T-cell (primary cell): ENCODE measurements at regions not wholly inside any gene's neighbourhood (a gene's known extent, or its start where the extent isn't known, plus 50 kb on each side); places are given as distances from the start of the nearest gene placed in this dataset.

Experiments used
- ATAC-seq, 4 experiments: fragments of 200-7000 bp in 3 of 4; fragments of 150-1000 bp in 1 of 4; cut with Tn5 transposase; replicated peaks in 1 of 4; 1 replicate in 3 of 4; 2 replicates in 1 of 4; pipeline ENCODE4 v1.10.0; 2021; ENCODE audit warnings: moderate library complexity in 3 of 4, mild to moderate bottlenecking in 2 of 4, moderate number of reproducible peaks in 1 of 4
- CTCF ChIA-PET, 2 donors: fragments of 300-600 bp; sonication (Branson Sonifier 250); formaldehyde crosslinking; loops; one replicate each; lab custom pipeline; 2022; ENCODE audit warnings: antibody characterized with exemption in 2 of 2; lab: Charles Lee
- POLR2A ChIA-PET, 2 donors: fragments of 300-600 bp; sonication (Branson Sonifier 250); formaldehyde crosslinking; loops; one replicate each; lab custom pipeline; 2022; ENCODE audit warnings: antibody characterized with exemption in 2 of 2; lab: Charles Lee
- DNase-seq, 35 experiments: peaks; one replicate each; pipeline versions ENCODE4 v3.0.0 to v3.0.0-alpha.2; 2013 to 2023
- H3K27ac ChIP-seq: one replicate; pipeline ENCODE4 v1.5.1; 2013; ENCODE audit warnings: low read length
- H3K27me3 ChIP-seq, 2 experiments: replicated peaks in 1 of 2; 1 replicate in 1 of 2; 2 replicates in 1 of 2; pipeline versions ENCODE4 v1.6.1 to v1.7.0; 2013; ENCODE audit warnings: low read length in 1 of 2, mixed read lengths in 1 of 2; ENCODE audit not compliant: control insufficient read depth in 2 of 2, insufficient read depth in 2 of 2; ENCODE audit errors: extremely low read depth in 1 of 2
- H3K36me3 ChIP-seq, 2 donors: 1 replicate in 1 of 2; 2 replicates in 1 of 2; pipeline versions ENCODE4 v1.6.1 to v1.7.0; 2013; ENCODE audit warnings: low read length in 1 of 2; ENCODE audit not compliant: control insufficient read depth in 2 of 2, insufficient read depth in 1 of 2; ENCODE audit errors: extremely low read depth in 1 of 2
- H3K4me1 ChIP-seq, 2 experiments: 1 replicate in 1 of 2; 2 replicates in 1 of 2; pipeline versions ENCODE4 v1.6.1 to v1.7.0; 2013; ENCODE audit warnings: low read length in 2 of 2, mixed read lengths in 1 of 2; ENCODE audit not compliant: insufficient read depth in 2 of 2, control insufficient read depth in 1 of 2; ENCODE audit errors: extremely low read depth in 1 of 2
- H3K4me3 ChIP-seq, 2 donors: 1 replicate in 1 of 2; 2 replicates in 1 of 2; pipeline versions ENCODE4 v1.5.1 to v1.7.0; 2013; ENCODE audit warnings: mild to moderate bottlenecking in 2 of 2, low read length in 1 of 2, moderate library complexity in 1 of 2; ENCODE audit not compliant: control insufficient read depth in 1 of 2; ENCODE audit errors: extremely low read depth in 1 of 2
- H3K9me3 ChIP-seq: 2 replicates; pipeline ENCODE4 v1.7.0; 2013
- H3K27ac Mint-ChIP-seq, 2 donors: one replicate each; pipeline ENCODE4 v1.8.0; 2020 to 2021; ENCODE audit warnings: mild to moderate bottlenecking in 2 of 2, mixed read lengths in 2 of 2
- H3K27me3 Mint-ChIP-seq, 2 donors: one replicate each; pipeline ENCODE4 v1.8.0; 2021 to 2022; ENCODE audit warnings: mixed read lengths in 2 of 2
- H3K36me3 Mint-ChIP-seq: one replicate; pipeline ENCODE4 v1.8.0; 2021; ENCODE audit warnings: mixed read lengths
- H3K4me1 Mint-ChIP-seq, 3 donors: one replicate each; pipeline ENCODE4 v1.8.0; 2020 to 2022; ENCODE audit warnings: mixed read lengths in 3 of 3, mild to moderate bottlenecking in 1 of 3
- H3K4me3 Mint-ChIP-seq, 3 donors: one replicate each; pipeline ENCODE4 v1.8.0; 2020 to 2022; ENCODE audit warnings: mild to moderate bottlenecking in 3 of 3, mixed read lengths in 3 of 3, moderate library complexity in 3 of 3
- H3K9me3 Mint-ChIP-seq, 3 donors: one replicate each; pipeline ENCODE4 v1.8.0; 2020 to 2022; ENCODE audit warnings: mixed read lengths in 3 of 3
- WGBS: methylation state at CpG from one replicate; pipeline ENCODE4 v1.1.5; 2013; ENCODE audit warnings: missing lambda C conversion rate; ENCODE audit not compliant: insufficient coverage; 5-methylcytosine and 5-hydroxymethylcytosine counted together

DNA sequence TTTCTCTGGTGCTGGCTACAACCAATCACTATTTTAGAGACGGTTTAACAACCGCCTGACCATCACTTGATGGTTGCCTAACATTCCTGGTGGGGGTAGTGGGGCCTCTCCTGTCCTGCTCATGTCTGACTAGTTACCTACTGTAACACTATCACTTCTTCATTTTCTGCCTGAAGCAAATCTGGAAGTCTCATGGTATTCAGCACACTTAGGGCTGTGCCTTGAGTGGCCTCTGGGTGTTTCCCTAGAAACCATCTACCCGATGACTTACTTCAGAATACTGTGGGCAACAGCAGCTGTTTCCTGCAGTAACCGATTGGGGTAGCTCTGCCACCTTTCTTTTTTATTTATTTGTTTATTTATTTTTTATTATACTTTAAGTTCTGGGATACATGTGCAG, 880.1 kb upstream of the INTU start:
- no peaks in the 10 kb centered on the region for H3K9me3 ChIP-seq
- H3K27ac Mint-ChIP-seq = no peak overlapping the region
- H3K9me3 Mint-ChIP-seq = peaks cover 0 to 13% (median 13%) of the 10 kb centered on the region in 3 donors
- ATAC-seq (no peak), DNase-seq (no peak)
- no peaks in the 10 kb centered on the region for H3K36me3 Mint-ChIP-seq
- H3K4me1 ChIP-seq = no peaks in the 10 kb centered on the region
- no peak overlapping the region for H3K4me3 Mint-ChIP-seq
- no peaks in the 10 kb centered on the region for H3K27me3 ChIP-seq
- no peak overlapping the region for H3K4me3 ChIP-seq
- no peaks in the 10 kb centered on the region for H3K27me3 Mint-ChIP-seq
- H3K4me1 Mint-ChIP-seq = no peaks in the 10 kb centered on the region
- H3K36me3 ChIP-seq = no peaks in the 10 kb centered on the region
- POLR2A ChIA-PET = no interaction called here
- no CpG with 5 or more reads among the region's 4 CpGs for WGBS
- no peak overlapping the region for H3K27ac ChIP-seq
- CTCF ChIA-PET = no interaction called here

DNA sequence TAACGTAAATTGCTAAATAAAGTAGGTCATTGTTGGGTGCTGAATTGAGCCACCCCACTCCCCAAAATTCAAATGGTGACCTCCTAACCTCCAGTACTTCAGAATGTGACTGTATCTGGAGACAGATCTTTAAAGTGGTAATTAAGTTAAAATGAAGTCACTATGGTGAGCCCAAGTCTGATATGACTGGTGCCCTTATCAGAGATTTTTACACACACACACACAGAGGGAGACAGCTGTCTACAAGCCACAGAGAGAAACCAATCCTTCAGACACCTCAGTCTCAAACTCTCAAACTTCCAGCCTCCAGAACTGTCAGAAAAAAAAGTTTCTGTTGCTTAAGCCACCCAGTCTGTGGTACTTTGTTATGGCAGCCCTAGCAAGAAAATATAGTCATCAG, 879.2 kb upstream of the INTU start:
- Histone ChIP-seq H3K27me3 (no peaks in the 10 kb centered on the region), H3K27ac (no peak overlapping the region), H3K36me3 (no peaks in the 10 kb centered on the region), H3K4me3 (no peak overlapping the region), H3K4me1 (no peaks in the 10 kb centered on the region), H3K9me3 (no peaks in the 10 kb centered on the region)
- H3K27ac Mint-ChIP-seq = no peak overlapping the region
- H3K27me3 Mint-ChIP-seq = no peaks in the 10 kb centered on the region
- H3K4me3 Mint-ChIP-seq = no peak overlapping the region
- no peaks in the 10 kb centered on the region for H3K4me1 Mint-ChIP-seq
- peaks cover 0 to 14% (median 13%) of the 10 kb centered on the region in 3 donors for H3K9me3 Mint-ChIP-seq
- no CpG with 5 or more reads among the region's 1 CpG for WGBS
- no peak for ATAC-seq
- no peaks in the 10 kb centered on the region for H3K36me3 Mint-ChIP-seq
- CTCF ChIA-PET = no interaction called here
- DNase-seq = no peak
- POLR2A ChIA-PET = no interaction called here

DNA sequence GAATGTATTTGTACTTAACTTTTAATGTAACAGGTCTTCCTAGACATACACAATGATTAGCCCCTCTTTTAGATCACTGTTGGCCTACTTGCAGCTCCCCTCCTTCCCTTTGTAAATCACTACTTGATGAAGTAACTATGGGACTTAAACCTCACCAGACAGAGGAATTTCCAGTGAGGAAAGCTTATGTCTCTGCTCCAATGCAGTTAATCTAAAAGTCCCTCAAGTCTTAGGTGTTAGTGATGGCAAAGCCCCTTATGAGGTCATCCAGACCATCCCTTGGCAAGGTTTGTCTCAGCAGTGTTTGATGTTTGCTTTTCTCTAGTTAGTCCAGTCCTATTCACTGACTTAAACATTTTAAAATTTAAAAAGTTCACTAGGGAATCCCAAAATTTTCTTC, 877.3 kb upstream of the INTU start:
- H3K27me3 Mint-ChIP-seq = no peaks in the 10 kb centered on the region
- Histone ChIP-seq H3K4me1 (no peaks in the 10 kb centered on the region), H3K36me3 (no peaks in the 10 kb centered on the region), H3K9me3 (no peaks in the 10 kb centered on the region), H3K4me3 (no peak overlapping the region), H3K27me3 (no peaks in the 10 kb centered on the region), H3K27ac (no peak overlapping the region)
- no peaks in the 10 kb centered on the region for H3K36me3 Mint-ChIP-seq
- H3K27ac Mint-ChIP-seq = no peak overlapping the region
- peaks cover 0 to 14% (median 12%) of the 10 kb centered on the region in 3 donors for H3K9me3 Mint-ChIP-seq
- DNase-seq = no peak
- POLR2A ChIA-PET = interaction anchor here in 1 of 2 donors (0.6 kb wide), 1 partner anchor 822 kb away, joined by 3 read pairs; no protein-coding TSS in a partner anchor
- no peak for ATAC-seq
- H3K4me3 Mint-ChIP-seq = no peak overlapping the region
- CTCF ChIA-PET = no interaction called here
- H3K4me1 Mint-ChIP-seq = no peaks in the 10 kb centered on the region

- no peak overlapping the region for H3K4me3 Mint-ChIP-seq
- no peak for ATAC-seq
- H3K36me3 Mint-ChIP-seq = no peaks in the 10 kb centered on the region
- WGBS = 0% methylated on average over 1 of the region's 3 CpGs
- POLR2A ChIA-PET = interaction anchor here in 1 of 2 donors (0.6 kb wide), 1 partner anchor 823 kb away, joined by 3 read pairs; no protein-coding TSS in a partner anchor
- no peaks in the 10 kb centered on the region for H3K27me3 ChIP-seq
- no peaks in the 10 kb centered on the region for H3K4me1 ChIP-seq
- no peak overlapping the region for H3K27ac Mint-ChIP-seq
- peaks cover 0 to 14% (median 12%) of the 10 kb centered on the region in 3 donors for H3K9me3 Mint-ChIP-seq
- H3K27ac ChIP-seq = no peak overlapping the region
- no peaks in the 10 kb centered on the region for H3K36me3 ChIP-seq
- DNase-seq = no peak
- CTCF ChIA-PET = no interaction called here
- H3K27me3 Mint-ChIP-seq = no peaks in the 10 kb centered on the region
- no peaks in the 10 kb centered on the region for H3K9me3 ChIP-seq
- no peaks in the 10 kb centered on the region for H3K4me1 Mint-ChIP-seq
- H3K4me3 ChIP-seq = no peak overlapping the region
These were observed 876.5 kb upstream of the INTU start for GRCh38 chr4:126756050-126756829.

- no CpG with 5 or more reads among the region's 1 CpG for WGBS
- Histone ChIP-seq H3K4me3 (no peak overlapping the region), H3K4me1 (no peaks in the 10 kb centered on the region), H3K27ac (no peak overlapping the region), H3K9me3 (no peaks in the 10 kb centered on the region), H3K36me3 (no peaks in the 10 kb centered on the region), H3K27me3 (no peaks in the 10 kb centered on the region)
- peaks cover 0 to 8% (median 6%) of the 10 kb centered on the region in 3 donors for H3K9me3 Mint-ChIP-seq
- ATAC-seq (no peak), DNase-seq (no peak)
- no peak overlapping the region for H3K27ac Mint-ChIP-seq
- no peaks in the 10 kb centered on the region for H3K36me3 Mint-ChIP-seq
- ChIA-PET CTCF (no interaction called here), POLR2A (no interaction called here)
- no peak overlapping the region for H3K4me3 Mint-ChIP-seq
- H3K27me3 Mint-ChIP-seq = no peaks in the 10 kb centered on the region
- H3K4me1 Mint-ChIP-seq = no peaks in the 10 kb centered on the region
These were observed 875.5 kb upstream of the INTU start for GRCh38 chr4:126757219-126757618.

DNA sequence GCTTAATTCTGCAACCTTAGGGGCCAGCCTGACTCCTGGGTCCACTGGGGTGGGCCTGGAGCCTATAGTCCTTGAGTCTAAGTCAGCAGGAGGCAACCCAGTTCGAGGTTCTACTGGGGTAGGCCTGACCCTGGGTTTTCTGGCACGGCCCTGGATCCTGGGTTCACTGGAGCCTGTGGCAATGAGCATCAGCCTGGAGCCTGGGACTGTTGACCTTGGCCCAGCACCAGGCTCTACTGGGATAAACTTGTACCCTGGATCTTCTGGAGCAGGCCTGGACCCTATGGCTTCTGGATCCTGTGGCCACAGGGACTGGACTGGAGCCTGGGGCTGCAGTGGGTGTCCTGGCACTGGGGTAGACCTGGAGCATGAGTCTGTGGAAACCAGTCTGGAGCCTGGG, 874.3 kb upstream of the INTU start:
- Mint-ChIP-seq H3K4me3 (no peak overlapping the region), H3K4me1 (no peaks in the 10 kb centered on the region), H3K27ac (no peak overlapping the region), H3K36me3 (no peaks in the 10 kb centered on the region), H3K9me3 (peaks cover 4 to 9% (median 5%) of the 10 kb centered on the region in 3 donors), H3K27me3 (no peaks in the 10 kb centered on the region)
- ChIA-PET POLR2A (no interaction called here), CTCF (interaction anchor here in 1 of 2 donors (0.8 kb wide), 1 partner anchor 12 kb away, joined by 3 read pairs; no protein-coding TSS in a partner anchor)
- Histone ChIP-seq H3K27me3 (no peaks in the 10 kb centered on the region), H3K27ac (no peak overlapping the region), H3K4me1 (no peaks in the 10 kb centered on the region), H3K4me3 (no peak overlapping the region), H3K36me3 (no peaks in the 10 kb centered on the region), H3K9me3 (no peaks in the 10 kb centered on the region)
- WGBS = 18% methylated on average over 2 of the region's 2 CpGs
- no peak for ATAC-seq
- no peak for DNase-seq
